Prostate gland (tissue), 2 donors: ENCODE measurements at regions not wholly inside any gene's neighbourhood (a gene's known extent, or its start where the extent isn't known, plus 50 kb on each side); places are given as distances from the start of the nearest gene placed in this dataset.

Experiments
- CTCF ChIP-seq, 4 experiments: fragments of 200-600 bp in 2 of 4; fragments of 450-650 bp in 2 of 4; sonication (generic) in 2 of 4; IDR thresholded peaks; 1 replicate in 3 of 4; 2 replicates in 1 of 4; pipeline ENCODE4 v1.5.1; 2016 to 2019; ENCODE audit warnings: antibody characterized with exemption in 4 of 4, mild to moderate bottlenecking in 2 of 4, moderate library complexity in 2 of 4
- POLR2A ChIP-seq: fragments of 450-650 bp; IDR thresholded peaks from one replicate; pipeline ENCODE4 v1.6.1; 2016; ENCODE audit warnings: antibody characterized with exemption, mild to moderate bottlenecking
- POLR2AphosphoS5 ChIP-seq: sonication (generic); formaldehyde crosslinking; IDR thresholded peaks from one replicate; pipeline ENCODE4 v1.6.1; 2017; ENCODE audit warnings: antibody characterized with exemption

- TF ChIP-seq CTCF (IDR thresholded peaks at IDR 0.05) (no peak), POLR2A (no peak), POLR2AphosphoS5 (no peak)
These were observed 585.2 kb downstream of the EPHA3 start for GRCh38 chr3:89692601-89693000.
